Suppressor macrophage (primary cell): ENCODE measurements at regions not wholly inside any gene's neighbourhood (a gene's known extent, or its start where the extent isn't known, plus 50 kb on each side); places are given as distances from the start of the nearest gene placed in this dataset.

Experiments
- DNase-seq, 4 experiments: peaks; one replicate each; pipeline ENCODE4 v3.0.0-alpha.2; 2020 to 2022

DNA sequence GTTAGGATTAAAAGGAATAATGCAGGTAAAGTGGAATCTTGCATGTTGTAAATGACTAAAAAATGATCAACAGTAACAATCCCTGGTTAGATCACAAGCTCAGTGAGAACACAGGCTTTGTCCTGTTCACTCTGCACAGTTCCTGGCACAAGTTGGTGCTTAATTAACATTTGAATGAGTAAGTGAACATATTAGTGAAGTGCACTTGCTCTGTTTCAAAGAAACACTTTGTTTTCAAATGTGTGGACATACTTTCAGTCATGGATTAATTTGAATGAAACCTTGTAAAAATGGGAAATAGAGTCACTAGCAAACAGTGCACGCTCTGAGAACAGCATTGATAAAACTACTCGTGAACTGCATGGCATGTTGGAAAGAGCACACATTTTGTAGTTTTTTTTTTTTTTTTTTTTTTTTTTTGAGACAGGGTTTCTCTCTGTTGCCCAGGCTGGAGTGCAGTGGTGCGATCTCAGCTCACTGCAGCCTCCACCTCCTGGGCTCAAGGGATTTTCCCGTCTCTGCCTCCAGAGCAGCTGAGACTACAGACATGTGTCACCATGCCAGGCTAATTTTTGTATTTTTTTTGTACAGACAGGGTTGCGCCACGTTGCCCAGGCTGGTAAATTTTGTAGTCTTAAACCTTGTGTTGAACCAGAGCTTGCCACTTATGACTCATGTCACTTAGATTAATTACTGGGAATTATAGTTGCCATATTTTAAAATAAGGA is 159.9 kb downstream of the LURAP1L start:
- no peak for DNase-seq

DNA sequence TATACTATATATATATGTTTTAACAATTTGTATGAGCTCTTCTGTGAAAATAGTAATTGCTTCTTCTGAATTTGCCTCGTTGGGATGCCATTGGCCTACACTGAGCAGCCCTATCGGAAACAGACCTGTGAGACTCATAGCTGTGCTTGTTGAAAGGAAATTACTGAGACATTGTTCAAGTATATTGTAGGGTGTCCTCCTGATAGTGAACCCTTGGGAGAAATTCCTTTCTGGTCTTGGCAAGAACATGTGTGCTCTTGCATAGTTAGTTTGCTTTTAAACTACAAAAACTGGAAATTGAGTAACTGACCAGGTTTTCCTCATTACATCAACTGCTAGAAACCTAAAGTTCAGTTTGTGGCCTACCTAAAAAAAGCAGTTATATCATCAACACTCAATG is 160.9 kb downstream of the LURAP1L start:
- DNase-seq = no peak

DNA sequence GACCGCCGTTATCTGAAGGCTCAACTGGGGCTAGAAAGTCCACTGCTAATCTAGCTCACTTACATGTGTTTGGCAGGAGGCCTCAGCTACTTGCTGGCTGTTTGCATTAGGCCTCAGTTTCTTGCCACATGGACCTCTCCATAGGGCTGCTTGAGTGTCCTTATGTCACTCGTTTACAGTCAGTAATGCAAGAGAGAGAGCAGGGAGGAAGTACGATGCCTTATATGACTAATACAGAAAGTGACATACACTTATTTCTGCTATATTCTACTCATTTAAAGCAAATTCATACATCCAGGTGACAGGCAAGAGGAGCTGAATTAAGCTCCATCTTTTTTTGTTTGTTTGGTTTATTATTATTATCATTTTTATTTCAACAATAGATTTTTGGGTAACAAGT is 179.6 kb downstream of the LURAP1L start:
- no peak for DNase-seq

DNA sequence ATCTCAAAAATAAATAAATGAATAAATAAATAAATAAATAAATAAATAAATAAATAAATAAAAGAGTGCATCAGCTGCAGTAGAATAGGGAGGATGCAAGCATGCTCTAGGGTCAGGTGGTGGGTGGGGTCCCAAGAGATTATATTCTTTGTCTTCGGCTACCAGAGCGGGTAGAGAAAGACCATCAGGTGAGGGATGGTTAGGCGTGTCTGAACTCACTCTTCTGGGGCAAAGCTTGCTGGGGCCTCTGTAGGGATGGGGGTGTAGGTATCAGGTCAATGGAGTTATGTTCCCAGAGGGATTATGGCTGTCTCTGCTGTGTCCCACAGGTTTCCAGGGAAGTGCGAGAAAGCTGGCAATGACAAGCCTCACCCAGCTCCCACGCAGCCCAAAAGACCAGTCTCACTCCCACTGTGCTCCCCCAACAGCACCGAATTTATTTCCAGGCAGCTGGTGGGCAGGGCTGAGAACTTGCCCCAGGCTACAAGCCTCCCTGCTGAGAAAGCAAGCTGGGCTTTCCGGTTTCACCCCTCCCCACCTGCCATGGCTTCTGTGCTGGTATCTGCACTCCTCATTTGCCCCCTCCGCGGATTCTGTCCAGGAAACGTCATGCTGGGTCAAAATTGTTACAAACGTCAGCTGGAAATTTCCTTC is 180.8 kb downstream of the LURAP1L start:
- DNase-seq = no peak

DNA sequence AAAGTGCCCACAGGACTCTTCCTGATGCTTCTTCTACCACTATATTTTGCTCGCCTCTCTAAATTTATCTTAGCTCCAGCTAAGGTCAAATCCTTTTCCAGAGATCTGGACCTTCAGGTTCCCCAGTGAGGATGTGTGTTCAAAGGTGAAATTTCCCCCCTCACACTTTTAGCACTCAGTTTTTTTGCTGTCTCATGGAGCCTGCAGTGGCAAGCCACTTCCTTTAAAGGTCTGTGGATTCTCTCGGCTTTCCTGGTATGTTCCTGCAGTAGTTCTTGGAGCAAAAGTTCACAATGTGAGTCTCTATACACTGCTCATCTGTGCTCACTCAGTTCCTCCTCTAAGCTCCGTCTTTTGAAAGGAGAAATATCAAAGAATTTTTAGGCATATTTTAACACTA is 181.4 kb downstream of the LURAP1L start:
- no peak for DNase-seq

DNA sequence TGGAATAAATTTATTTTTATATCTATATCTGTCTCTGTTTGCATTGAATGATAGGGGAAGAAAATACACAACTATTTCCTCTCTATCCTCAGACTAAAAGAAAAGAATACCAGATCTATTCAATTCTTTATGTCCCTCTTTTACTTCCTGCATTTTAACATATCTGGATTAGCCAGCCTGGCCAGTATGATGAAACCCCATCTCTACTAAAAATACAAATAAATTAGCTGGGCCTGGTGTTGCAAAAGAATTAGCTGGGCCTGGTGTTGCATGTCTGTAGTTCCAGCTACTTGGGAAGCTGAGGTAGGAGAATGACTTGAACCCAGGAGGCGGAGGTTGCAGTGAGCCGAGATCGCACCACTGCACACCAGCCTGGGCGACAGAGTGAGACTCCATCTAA is 182.0 kb downstream of the LURAP1L start:
- DNase-seq = no peak

DNA sequence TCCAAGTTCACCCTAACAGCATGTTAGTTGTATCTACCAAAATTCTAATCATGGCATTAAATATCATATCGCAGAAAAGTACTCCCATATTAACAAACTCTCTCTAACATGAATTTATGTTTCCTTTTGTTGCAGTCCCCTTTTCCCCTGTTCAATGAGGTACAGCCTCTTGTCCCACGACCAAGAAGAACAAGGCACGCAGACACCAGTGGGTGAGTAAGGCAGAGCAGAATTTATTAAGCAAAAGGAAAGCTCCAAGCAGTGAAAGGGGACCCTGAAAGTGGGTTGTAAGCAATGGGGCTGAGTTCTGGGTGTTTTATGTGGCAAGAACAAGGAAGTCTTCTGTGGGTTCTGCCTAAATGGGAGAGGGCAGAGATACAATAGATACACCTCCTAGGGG is 183.5 kb downstream of the LURAP1L start:
- DNase-seq = no peak

DNA sequence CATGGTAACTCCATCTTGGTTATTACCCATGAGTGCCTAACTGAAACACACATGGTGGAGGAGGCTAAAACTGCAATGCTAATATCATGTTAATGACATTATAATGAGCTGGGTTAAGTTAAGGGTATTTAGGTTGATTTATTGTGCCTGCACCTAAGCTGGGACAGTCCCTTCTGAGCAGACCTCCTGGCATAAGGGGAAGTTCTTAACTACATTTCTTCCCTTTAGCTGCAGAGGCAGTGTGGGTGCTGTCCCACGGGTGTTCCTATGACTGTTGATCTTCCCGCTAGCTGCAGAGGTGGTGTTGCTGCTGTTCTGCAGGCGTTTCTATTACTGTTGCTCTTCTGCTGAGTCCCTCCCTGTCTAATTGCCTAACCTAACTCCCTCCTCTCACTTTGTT is 183.9 kb downstream of the LURAP1L start:
- DNase-seq = no peak

DNA sequence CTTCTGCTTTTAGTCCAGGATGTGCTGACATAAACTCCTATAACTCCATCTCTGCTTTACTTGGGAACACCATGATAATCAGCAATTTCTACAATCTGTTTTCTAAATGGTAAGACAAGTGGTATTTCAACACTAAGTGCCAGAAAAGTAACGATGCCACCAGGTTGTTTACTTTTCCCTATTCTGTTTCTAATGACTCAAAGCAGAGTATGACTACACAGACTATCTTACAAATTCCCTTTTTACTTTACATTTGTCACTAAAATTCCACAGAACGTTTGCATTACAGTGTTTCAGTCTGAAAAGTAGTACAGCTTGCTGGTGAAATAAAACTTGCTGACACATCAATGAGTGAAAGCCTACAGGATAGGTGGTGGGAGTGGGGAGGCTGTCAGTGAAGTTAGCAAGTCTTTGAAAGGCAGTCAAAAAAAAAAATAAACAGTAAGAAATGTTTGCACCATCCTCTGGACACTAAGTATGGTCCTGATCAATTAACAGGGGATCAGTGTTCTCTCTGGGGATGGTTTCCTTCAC is 186.5 kb downstream of the LURAP1L start:
- no peak for DNase-seq

DNA sequence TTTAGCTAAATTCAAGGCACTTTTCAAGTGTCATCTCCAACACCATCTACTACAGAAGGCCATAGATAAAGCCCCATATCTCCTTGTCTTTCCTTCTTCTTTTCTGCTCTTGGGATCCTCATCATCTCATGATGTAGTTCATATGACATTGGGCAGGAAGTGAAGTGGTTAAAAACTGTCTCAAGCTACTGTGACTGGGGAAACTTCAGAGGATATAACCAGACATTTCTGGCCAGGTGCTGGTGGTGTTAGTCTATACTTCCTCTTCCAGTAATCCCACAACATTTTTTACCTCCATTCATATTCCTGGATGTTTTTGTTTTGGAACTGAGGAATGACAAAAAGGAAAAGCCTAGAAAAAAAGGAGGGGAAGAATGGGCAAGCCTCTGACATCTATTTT is 188.7 kb downstream of the LURAP1L start:
- DNase-seq = no peak

DNA sequence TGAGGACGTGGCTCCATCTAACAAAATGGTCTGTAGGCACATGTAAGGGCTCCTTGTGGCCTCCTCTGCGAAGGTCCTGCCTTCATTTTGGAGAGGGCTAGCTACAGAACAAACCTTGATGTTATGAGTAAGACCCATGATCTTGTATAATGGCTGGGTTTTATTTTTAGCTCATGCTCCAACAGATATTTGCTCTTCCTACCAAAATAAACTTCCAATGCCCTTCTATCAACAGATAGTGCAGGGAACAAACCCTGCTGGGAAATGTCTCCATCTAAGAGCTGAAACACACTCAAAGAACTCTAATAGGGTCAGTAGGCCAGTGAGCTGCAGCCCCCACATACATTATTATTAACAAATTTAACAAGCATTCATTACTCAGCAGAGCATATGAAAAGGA is 189.5 kb downstream of the LURAP1L start:
- no peak for DNase-seq

DNA sequence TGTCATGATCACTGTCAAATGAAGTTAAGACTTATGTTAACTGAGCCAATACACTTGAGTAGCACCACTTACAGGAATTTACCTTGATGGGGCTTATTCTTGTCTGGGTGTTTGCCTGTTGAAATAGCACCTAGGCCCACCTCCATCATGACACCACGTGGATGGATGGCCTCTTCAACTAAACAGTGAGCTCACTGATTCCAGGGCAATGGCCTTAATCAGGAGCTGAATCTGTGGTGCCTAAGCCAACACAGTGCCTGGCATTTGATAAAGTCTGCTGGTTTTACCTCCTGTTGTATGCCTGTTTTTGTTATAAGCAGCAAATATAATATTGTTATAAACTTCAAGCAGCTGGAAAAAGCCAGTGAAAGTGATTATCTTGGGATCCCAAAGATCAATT is 190.5 kb downstream of the LURAP1L start:
- DNase-seq = no peak

DNA sequence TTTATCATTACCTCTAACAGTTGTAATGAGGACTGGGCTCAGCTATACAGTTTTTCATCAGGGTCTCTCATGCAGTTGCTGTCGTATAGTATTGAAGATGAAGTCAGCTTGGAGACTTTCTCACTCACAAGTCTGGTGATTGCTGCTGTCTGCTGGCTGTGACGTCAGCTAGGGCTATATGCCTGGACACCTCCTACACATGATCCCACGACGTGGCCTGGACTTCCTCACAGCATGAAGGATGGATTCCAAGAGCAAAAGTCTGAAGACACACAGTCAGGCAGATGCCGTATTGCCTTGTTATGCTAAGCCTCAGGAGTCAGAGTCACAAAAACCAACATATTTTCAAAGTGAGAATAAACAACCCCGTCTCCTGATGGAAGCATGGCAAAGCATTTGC is 193.3 kb downstream of the LURAP1L start:
- DNase-seq = no peak

DNA sequence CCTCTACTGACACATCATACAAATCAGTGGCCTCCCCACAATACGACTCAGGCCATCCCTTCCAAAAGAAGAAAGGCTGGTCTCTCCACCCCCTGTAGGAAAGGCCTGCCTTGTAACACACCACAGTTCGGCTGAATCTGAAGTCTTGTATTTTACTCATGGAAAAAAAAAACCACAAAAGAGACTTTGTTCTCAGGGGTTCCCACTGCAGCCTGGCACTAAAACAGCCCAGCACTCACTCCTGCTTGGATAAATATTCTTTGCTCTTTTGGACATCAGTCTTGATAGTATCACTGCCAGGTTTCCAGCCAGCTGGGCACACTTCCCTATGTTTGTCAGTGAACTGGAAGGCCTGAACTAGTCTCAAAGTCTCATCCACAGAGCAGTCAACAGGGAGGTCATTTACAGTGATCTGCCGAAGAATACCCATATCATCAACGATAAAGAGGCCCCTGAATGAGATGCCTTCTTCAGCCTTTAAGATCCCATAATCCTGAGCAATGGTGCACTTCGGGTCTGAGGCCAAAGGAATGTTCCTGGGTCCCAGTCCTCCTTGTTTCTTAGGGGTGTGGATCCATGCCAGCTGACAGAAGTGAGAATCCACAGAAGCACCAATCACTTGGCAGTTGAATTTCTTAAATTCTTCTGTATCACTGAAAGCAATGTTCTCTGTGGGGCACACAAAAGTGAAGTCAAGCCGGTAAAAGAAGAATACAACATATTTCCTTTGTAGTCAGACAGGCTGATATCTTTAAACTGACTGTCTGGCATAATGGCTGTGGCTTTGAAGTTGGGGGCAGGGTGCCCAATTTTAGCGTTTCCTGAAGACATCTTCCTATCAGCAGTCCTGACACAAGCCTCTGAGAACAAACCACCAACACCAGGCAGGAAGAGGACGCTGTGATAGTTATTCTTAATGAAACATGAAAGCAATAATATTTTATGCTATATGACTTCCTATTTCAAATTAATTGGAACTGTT is 198.1 kb downstream of the LURAP1L start:
- no peak for DNase-seq

DNA sequence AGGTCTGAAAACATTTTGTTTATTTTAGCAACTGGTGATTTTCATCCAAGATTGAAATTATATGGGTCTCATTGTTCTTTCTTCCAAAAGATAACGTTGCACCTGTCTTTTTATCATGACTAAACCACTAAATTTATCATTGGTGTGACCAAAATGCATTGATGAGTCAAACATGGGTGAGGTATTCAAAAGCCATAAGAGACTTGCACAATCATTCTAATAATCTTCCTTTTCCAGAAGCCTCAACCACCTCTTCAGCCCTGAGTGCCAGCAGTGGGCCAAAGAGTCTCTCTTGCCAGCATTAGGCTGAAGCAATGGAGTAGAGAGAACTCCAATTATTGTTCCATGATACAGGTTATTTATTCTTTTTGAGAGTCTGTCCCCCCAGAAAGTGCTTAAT is 198.9 kb downstream of the LURAP1L start:
- DNase-seq = no peak

DNA sequence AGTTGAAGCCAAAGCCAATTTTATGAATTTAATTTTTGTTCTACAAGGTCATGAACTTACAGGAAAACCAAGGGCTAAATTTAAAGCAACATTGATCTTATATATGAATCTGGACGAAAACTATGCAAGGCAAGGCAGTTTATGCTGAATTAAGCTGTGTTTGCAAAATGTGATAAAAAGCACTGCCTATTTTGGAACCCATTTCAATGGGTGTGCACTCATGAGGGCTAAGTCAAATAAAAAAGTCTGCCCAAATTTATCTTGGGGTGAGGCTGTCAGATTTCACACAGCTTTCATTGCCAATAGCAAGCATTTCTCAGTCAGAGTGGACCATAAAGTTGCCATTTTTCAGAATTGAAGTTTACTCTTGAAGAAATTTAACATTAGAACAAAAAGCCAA is 199.9 kb downstream of the LURAP1L start:
- DNase-seq = no peak

DNA sequence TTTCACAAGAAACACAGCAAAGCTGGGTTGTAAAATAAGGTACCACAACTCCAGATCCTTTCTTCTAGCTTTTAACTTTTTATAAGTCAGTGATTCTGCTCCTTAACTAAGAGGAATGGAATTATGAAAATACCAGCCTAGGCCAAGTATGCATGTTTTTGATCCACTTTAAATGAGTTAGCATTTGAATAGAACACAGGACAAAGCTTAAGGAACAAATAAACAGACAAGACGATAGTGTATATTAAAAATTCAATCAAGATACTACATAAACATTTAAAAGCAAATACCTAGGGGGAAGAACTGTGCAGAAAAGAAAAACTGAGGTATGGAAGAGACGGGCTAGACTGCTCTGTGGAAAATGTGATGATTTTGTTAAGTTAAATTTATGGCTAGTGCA is 200.7 kb downstream of the LURAP1L start:
- DNase-seq = no peak

DNA sequence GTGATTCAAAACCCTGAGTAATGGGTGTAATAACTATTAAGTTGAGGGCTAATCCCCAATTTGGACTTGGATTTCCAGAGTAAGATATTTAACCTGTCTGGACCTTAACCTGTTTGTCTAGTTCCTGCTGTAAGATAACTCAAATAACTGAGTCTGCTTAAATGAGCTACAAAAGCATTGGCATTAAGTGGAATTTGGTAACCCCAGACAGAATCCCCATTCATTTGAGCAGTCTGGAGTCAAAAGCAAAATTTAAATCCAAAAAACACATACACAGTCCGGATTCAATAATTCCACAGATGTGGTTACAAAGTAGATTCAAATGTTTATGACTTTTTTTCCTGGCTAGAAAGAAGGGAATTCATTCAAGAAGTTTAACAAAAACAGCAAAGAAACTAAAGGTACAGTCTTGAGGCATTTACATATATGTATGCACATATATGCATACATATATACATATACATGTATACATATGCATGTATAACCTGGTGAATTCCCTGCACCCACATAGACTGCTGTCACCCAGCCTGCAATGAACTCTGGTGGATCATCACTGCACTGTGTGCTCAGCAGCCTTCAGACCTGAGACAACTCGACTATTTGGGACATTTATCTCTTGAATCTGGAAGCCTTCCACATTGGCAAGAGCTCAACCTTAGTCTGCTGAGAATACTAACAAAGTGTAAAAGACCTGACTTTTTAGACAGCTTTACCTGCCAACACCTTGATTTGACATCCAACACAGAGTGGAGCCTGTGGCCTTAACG is 205.4 kb downstream of the LURAP1L start:
- DNase-seq = no peak

DNA sequence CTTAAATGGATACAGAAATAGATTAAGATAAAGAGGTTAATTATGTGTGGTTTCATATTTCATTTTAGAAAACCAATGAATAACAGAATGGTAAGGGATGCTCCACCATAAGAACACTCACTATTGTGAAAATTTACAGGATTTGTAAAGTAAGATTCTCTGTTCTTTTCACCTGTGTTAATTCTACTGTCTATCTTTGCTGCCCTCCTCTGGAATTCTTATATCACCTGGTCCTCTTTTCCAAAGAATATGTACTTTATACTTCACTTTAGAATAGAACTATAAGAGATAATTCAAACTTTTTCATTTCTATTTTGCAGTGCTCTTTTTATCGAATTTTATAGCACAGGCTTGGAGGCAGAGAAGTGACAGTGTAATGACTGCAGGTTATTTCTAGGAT is 213.4 kb downstream of the LURAP1L start:
- no peak for DNase-seq

DNA sequence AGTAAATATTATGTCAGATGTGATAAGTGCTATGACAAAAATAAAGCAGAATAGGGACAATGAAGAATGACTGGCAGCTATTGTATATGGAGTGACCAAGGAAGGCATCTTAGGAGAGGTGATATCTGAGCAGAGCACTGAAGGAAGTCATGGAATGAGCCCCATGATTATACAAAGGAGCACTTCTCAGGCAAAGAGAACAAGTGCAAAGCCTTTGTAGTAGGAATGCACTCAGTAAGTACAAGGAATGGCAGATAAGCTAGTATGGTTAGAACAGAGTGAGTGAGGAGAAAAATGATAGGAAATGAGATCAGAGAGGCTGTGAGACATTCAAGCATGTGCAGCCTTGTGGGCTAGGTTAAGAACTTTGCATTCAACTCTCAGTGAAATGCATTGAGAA is 214.8 kb downstream of the LURAP1L start:
- no peak for DNase-seq

DNA sequence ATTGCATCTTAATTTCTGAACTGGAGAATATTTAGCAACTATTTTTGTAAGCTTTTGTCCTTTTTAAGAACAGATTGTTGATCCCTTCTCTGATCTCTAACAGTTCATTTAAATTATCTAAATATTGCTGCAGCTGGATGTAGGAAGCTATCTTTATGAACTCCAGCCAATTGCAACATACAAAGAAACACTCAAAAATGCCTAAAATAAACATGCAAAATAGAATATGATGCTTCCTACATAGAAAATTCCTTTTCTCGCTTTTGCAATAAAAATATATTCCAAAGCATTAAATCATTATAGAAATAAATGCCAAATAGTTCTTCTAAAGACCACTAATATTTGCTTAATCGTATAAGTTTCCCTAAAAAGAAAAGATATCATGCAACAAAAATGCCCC is 218.6 kb downstream of the LURAP1L start:
- DNase-seq = no peak

DNA sequence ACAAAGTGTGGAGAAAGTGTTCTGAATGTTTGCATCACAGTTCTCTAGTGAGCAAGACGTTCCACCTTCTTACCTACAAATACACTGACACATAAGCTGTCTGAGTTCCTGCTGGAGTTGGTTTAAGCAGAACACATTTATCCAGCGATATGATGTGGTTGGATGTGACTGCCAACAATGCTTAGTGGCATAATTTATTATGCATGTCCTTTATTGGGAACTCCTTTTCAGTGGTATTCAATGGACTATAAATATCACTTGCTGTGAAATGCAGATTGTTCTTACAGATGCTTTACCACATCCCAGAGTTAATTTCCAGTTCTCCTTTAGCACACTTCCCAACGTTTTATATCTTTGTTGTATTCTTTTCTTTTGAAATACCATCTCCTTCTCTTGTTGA is 222.2 kb downstream of the LURAP1L start:
- no peak for DNase-seq
